ENCODE measurements at regions not wholly inside any gene's neighbourhood (a gene's known extent, or its start where the extent isn't known, plus 50 kb on each side); places are given as distances from the start of the nearest gene placed in this dataset.

DNA sequence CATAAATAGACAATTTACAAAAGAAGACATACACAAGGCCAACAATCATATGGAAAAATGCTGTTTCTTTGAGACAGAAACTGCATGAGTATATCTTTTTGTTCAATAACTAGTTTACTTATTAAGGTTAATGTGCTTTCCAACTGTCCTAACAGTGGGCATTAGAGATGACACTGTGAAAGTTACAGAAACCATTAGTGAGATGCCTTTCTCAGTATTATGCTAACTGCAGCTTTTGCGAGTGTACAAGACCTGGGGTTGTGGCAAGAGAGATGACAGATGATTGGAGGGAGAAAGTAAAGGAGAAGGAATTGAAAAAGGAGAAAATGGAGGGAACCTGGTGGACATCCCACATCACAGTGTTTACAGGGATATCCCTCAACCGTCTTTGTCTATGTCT, 640.5 kb downstream of the ZPLD1 start:
- DNase-seq: no peak

GRCh38 chr3:103077910-103078309, 643.1 kb downstream of the ZPLD1 start:
- DNase-seq: no peak

- DNase-seq: no peak
These were observed 647.7 kb downstream of the ZPLD1 start for GRCh38 chr3:103082501-103082900.

GRCh38 chr3:103083848-103084631, 649.2 kb downstream of the ZPLD1 start:
- no peak for DNase-seq

DNA sequence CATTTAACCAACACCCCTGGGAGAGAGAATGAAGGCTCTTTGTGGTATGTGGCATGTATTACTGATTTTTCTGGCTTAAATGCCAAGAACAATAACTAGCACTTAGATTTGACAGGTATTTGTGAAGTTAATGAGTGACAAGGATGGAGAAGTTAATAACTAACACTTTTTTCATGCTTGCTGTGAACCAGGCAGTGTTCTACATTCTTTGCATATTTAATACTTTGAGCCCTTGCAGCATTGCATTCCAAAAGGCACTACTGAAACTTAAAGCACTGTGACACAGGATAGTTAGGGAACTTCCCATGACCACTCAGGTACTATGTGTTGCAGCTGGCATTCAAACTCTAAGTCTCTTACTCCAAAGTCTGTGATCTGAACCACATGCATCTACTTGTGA, 650.6 kb downstream of the ZPLD1 start:
- no peak for DNase-seq

DNA sequence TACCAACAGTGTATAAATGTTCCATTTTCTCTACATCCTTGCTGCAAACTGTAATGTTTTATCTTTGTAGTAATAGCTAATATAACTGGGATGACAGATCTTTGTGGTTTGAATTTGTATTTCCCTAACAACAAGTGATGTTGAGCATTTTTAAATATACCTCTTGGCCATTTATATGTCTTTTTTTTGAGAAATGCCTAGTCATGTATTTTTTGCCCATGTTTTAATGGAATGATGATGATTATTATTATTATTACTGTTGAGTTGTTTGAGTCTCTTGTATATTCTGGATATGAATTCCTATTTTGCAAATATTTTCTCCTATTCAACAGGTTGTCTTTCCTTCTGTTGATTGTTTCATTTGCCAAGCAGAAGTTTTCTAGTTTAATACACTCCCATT, 654.9 kb downstream of the ZPLD1 start:
- DNase-seq: no peak

DNA sequence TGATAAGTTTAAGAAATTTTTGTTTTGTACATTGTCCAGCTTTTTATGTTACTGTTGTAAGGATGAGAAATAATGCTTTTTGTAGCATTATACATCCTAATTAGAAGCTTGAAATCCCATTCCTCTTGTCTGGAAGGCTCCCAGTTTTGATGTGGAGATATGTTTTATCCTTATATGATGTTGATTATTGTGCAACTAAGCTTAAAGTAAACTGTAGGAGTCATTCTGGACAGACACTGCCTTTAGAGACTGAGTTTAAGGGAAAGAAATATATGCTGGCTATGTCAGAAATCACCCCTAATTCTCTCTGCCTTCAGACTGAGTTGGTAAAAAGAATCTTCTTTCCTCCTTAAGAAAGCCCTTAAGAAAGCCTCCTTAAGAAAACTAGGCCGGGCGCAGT, 670.4 kb downstream of the ZPLD1 start:
- no peak for DNase-seq

DNA sequence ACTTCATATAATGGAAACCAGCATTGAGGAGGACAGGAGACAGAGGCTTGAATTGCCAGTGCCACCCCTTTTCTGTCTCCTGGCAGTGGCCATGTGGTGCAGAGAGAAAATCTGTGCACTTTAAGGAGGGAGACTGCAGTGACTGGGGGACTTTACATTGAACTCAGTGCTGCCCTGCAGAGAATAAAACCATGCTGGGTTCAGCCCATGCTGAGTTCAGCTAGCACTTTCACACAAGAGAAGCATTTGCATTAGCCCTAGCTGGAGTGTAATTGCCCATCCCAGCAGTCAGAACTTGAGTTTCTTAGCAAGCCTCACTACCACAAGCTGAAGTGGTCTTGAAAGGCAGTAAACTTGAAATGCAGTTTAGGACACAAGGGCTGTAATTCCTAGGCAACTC, 677.5 kb downstream of the ZPLD1 start:
- DNase-seq: no peak

- DNase-seq: no peak
These were observed 691.3 kb downstream of the ZPLD1 start for GRCh38 chr3:103126115-103126514.

- no peak for DNase-seq
These were observed 692.3 kb downstream of the ZPLD1 start for GRCh38 chr3:103127098-103127630.

DNA sequence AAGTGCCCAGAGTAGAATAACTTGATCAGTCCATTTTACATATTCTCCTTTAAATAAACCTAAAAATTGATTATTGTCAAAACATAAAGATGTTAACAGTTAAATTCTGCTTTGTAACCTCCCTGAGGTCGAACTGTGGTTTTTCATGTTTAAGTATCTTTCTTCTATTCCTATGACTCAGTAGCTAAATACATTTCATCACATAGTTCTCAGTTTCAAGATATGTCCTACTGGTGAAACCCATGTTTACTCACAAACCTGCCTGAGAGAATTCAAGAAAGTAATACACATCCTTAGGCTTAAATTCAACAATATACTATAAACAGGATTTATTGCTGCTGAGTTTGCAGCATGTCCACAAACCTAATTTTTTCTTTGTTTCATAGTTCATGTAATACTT, 692.9 kb downstream of the ZPLD1 start:
- DNase-seq: no peak

DNA sequence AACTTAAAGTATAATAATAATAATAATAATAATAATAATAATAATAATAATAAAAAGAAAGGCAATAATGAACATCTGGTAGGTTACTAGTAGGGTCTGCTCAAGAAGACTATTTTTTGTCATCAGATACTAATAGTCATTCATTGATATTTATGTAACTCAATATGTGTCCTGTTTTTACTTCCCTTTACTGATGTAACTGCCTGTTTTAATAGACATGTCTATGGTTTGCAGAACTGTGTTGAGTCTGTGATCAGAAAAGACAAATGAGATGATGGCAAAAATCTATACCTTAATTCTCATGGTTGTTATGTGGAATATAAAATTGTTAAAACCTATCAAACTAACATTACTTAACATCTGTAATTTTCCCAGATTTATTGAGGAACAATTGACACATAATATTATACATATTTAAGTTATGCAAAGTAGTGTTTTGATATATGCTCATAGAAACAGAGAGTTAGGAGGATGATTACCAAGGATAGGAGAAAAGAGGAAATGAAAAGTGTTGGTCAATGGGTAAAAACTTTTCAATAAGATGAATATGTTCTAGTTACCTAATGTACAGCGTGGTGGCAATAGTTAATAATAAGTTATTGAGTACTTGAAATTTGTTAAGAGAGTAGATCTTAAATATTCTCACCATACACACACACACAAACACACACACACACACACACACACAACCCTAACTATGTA, 699.4 kb downstream of the ZPLD1 start:
- DNase-seq: no peak

GRCh38 chr3:103136621-103137020, 701.8 kb downstream of the ZPLD1 start:
- DNase-seq: no peak

GRCh38 chr3:103137830-103138229, 703.0 kb downstream of the ZPLD1 start:
- DNase-seq: no peak

- DNase-seq: no peak
These were observed 723.4 kb downstream of the ZPLD1 start for GRCh38 chr3:103158183-103158582.

DNA sequence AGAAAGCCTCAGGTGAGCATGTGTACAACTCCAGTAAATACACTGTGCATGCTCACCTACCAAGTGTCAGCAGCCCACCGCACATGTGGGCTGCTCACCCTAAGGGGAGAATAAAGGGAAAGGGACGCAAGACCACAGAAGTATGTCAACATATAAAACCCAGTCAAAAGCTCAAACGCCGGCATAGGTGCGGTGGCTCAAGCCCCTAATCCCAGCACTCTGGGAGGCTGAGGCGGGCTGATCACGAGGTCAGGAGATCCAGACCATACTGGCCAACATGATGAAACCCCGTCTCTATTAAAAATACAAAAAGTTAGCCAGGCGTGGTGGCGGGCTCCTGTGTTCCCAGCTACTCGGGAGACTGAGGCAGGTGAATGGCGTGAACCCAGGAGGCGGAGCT, 732.1 kb downstream of the ZPLD1 start:
- DNase-seq: no peak

GRCh38 chr3:103167850-103168249, 733.0 kb downstream of the ZPLD1 start:
- DNase-seq: no peak

- no peak for DNase-seq
These were observed 734.5 kb downstream of the ZPLD1 start for GRCh38 chr3:103169289-103169688.

DNA sequence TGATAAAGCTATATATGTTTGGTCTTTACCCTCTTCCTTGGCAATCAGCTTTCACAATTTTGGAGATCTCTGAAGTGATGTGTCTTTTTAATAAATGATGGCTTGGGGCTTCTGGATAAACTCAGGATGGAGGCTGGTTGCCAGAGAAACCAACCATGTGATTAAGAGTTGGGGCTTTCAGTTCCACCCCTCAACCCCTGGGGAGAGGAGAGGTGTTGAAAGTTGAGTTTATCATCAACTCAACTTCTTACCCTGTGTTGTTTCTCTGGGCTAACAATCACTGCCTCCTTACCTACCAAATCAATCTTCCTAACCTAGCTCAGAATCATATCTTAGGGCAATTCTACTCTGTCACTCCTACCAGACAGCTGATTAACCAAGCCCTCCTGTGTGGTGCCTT, 735.8 kb downstream of the ZPLD1 start:
- DNase-seq: no peak

- no peak for DNase-seq
These were observed 739.1 kb downstream of the ZPLD1 start for GRCh38 chr3:103173940-103174339.

DNA sequence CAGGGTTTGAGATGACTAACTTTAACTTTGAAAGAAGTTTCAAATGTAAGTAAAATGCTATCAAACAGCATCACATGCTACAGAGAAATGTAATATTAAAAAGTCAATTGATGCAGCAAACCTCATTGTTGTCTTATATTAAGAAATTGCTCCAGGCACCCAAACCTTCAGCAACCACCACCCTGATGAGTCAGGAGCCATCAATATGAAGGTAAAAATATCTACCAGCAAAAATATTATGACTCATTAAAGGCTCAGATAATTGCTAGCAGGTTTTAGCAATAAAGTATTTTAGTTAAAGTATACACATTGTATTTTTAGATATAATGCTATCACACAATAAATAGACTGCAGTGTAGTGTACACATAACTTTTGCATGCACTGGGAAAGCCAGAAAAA, 746.3 kb downstream of the ZPLD1 start:
- no peak for DNase-seq

DNA sequence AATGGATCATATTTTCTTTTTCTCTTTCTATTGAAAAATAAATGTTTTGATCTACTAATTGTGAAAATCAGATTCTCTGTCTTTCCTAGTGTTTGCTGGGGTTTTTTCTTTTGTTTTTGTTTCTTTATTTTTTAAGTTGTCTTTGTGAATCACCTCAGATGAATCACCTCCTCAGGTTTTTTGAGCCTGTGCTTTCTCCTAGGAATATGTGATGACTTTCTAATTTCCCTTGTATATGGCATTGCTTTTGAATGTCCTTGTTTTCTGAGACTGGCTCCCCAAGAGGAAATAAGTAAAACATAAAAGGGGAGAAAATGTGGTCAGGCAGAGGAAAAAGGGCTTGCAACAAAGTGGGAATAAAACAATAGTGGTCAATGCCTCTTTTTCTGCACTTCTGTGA, 750.0 kb downstream of the ZPLD1 start:
- no peak for DNase-seq

- DNase-seq: no peak
These were observed 755.1 kb downstream of the ZPLD1 start for GRCh38 chr3:103189941-103190340.

GRCh38 chr3:103195216-103195615, 760.4 kb downstream of the ZPLD1 start:
- no peak for DNase-seq
